H9 (cell line): ENCODE measurements at regions not wholly inside any gene's neighbourhood (a gene's known extent, or its start where the extent isn't known, plus 50 kb on each side); places are given as distances from the start of the nearest gene placed in this dataset.

Source experiments
- DNase-seq: peaks from one replicate; pipeline ENCODE4 v3.0.0-alpha.2; 2017
- H2AFZ ChIP-seq: one replicate; pipeline ENCODE4 v1.6.1; 2013; ENCODE audit warnings: mild to moderate bottlenecking, low read length, control low read depth, moderate library complexity
- H2AK5ac ChIP-seq: 2 replicates; pipeline ENCODE4 v1.6.1; 2013; ENCODE audit warnings: low read length, control low read depth, mixed read lengths; ENCODE audit not compliant: insufficient read length
- H2BK120ac ChIP-seq: one replicate; pipeline ENCODE4 v1.6.1; 2013; ENCODE audit warnings: low read depth, mild to moderate bottlenecking, low read length, control low read depth, inconsistent platforms; ENCODE audit not compliant: poor library complexity, severe bottlenecking
- H2BK12ac ChIP-seq: 2 replicates; pipeline ENCODE4 v1.6.1; 2013; ENCODE audit warnings: low read length, control low read depth, mixed read lengths, low read depth; ENCODE audit not compliant: insufficient read length
- H2BK15ac ChIP-seq: 2 replicates; pipeline ENCODE4 v1.6.1; 2013; ENCODE audit warnings: low read depth, low read length, control low read depth
- H2BK20ac ChIP-seq: one replicate; pipeline ENCODE4 v1.6.1; 2013; ENCODE audit warnings: low read depth, mild to moderate bottlenecking, low read length, control low read depth, inconsistent platforms; ENCODE audit not compliant: poor library complexity, severe bottlenecking
- H2BK5ac ChIP-seq: 2 replicates; pipeline ENCODE4 v1.6.1; 2013; ENCODE audit warnings: low read length, control low read depth, mixed read lengths; ENCODE audit not compliant: insufficient read length
- H3K14ac ChIP-seq: 2 replicates; pipeline ENCODE4 v1.6.1; 2013; ENCODE audit warnings: low read length, control low read depth; ENCODE audit not compliant: insufficient read depth
- H3K18ac ChIP-seq: 2 replicates; pipeline ENCODE4 v1.6.1; 2013; ENCODE audit warnings: low read depth, mild to moderate bottlenecking, mixed read lengths, low read length, control low read depth; ENCODE audit not compliant: insufficient read length
- H3K23ac ChIP-seq: 2 replicates; pipeline ENCODE4 v1.6.1; 2013; ENCODE audit warnings: low read length, control low read depth, mixed read lengths, low read depth; ENCODE audit not compliant: insufficient read length
- H3K23me2 ChIP-seq: 2 replicates; pipeline ENCODE4 v1.6.1; 2013; ENCODE audit warnings: low read depth, mild to moderate bottlenecking, mixed read lengths, low read length, control low read depth; ENCODE audit not compliant: insufficient read length, poor library complexity, severe bottlenecking
- H3K27ac ChIP-seq: 2 replicates; pipeline ENCODE4 v1.5.1; 2013; ENCODE audit warnings: low read length, control low read depth, mixed read lengths, low read depth; ENCODE audit not compliant: insufficient read length
- H3K27me3 ChIP-seq: 2 replicates; pipeline ENCODE4 v1.6.1; 2013; ENCODE audit warnings: low read length, control low read depth, inconsistent platforms; ENCODE audit not compliant: insufficient read depth
- H3K4ac ChIP-seq: 2 replicates; pipeline ENCODE4 v1.6.1; 2013; ENCODE audit warnings: low read depth, mild to moderate bottlenecking, control low read depth, inconsistent platforms, low read length, moderate library complexity
- H3K4me1 ChIP-seq: 2 replicates; pipeline ENCODE4 v1.6.1; 2013; ENCODE audit warnings: low read length, control low read depth, inconsistent platforms; ENCODE audit not compliant: insufficient read depth
- H3K4me2 ChIP-seq: 2 replicates; pipeline ENCODE4 v1.6.1; 2013; ENCODE audit warnings: low read length, control low read depth, mixed read lengths; ENCODE audit not compliant: insufficient read length, insufficient read depth
- H3K56ac ChIP-seq: 2 replicates; pipeline ENCODE4 v1.6.1; 2013; ENCODE audit warnings: low read depth, mild to moderate bottlenecking, mixed read lengths, low read length, control low read depth; ENCODE audit not compliant: insufficient read length
- H3K79me1 ChIP-seq: 2 replicates; pipeline ENCODE4 v1.6.1; 2013; ENCODE audit warnings: low read depth, mild to moderate bottlenecking, moderate library complexity, low read length, control low read depth, inconsistent platforms; ENCODE audit not compliant: insufficient read depth, poor library complexity, severe bottlenecking
- H3K79me2 ChIP-seq: 2 replicates; pipeline ENCODE4 v1.6.1; 2013; ENCODE audit warnings: low read length, control low read depth, inconsistent platforms; ENCODE audit not compliant: insufficient read depth
- H3K9ac ChIP-seq: 2 replicates; pipeline ENCODE4 v1.6.1; 2013; ENCODE audit warnings: low read length, control low read depth, mixed read lengths; ENCODE audit not compliant: insufficient read length; ENCODE audit errors: extremely low read depth
- H3K9me3 ChIP-seq: one replicate; pipeline ENCODE4 v1.6.1; 2013; ENCODE audit warnings: low read depth, low read length, inconsistent platforms; ENCODE audit not compliant: control insufficient read depth
- H3T11ph ChIP-seq: one replicate; pipeline ENCODE4 v1.6.1; 2013; ENCODE audit warnings: mild to moderate bottlenecking, low read length, control low read depth, inconsistent platforms
- H4K20me1 ChIP-seq: one replicate; pipeline ENCODE4 v1.6.1; 2013; ENCODE audit not compliant: control insufficient read depth, insufficient read length, insufficient read depth
- H4K5ac ChIP-seq: 2 replicates; pipeline ENCODE4 v1.6.1; 2013; ENCODE audit warnings: low read depth, mild to moderate bottlenecking, mixed read lengths, low read length, control low read depth; ENCODE audit not compliant: insufficient read length
- H4K8ac ChIP-seq: replicated peaks from 2 replicates; pipeline ENCODE4 v1.6.1; 2013; ENCODE audit warnings: low read length, control low read depth, mixed read lengths, low read depth; ENCODE audit not compliant: insufficient read length
- H4K91ac ChIP-seq: 2 replicates; pipeline ENCODE4 v1.6.1; 2013; ENCODE audit warnings: low read depth, mild to moderate bottlenecking, moderate library complexity, mixed read lengths, low read length, control low read depth; ENCODE audit not compliant: insufficient read length
- H3K27ac Mint-ChIP-seq, 3 experiments: 2 replicates in 2 of 3; 3 replicates in 1 of 3; pipeline ENCODE4 v1.8.0; 2020 to 2021; ENCODE audit warnings: mixed read lengths in 3 of 3, mild to moderate bottlenecking in 1 of 3, moderate library complexity in 1 of 3
- H3K27me3 Mint-ChIP-seq: 2 replicates; pipeline ENCODE4 v1.8.0; 2021; ENCODE audit warnings: low read depth, mild to moderate bottlenecking, moderate library complexity, mixed read lengths
- H3K36me3 Mint-ChIP-seq, 3 experiments: 2 replicates in 2 of 3; 3 replicates in 1 of 3; pipeline ENCODE4 v1.8.0; 2020 to 2021; ENCODE audit warnings: low read depth in 3 of 3, mixed read lengths in 3 of 3; ENCODE audit not compliant: insufficient read depth in 1 of 3
- H3K4me1 Mint-ChIP-seq, 2 experiments: 2 replicates each; pipeline ENCODE4 v1.8.0; 2020; ENCODE audit warnings: mixed read lengths in 2 of 2
- H3K4me3 Mint-ChIP-seq, 2 experiments: 2 replicates in 1 of 2; 3 replicates in 1 of 2; pipeline ENCODE4 v1.8.0; 2020 to 2021; ENCODE audit warnings: mild to moderate bottlenecking in 2 of 2, mixed read lengths in 2 of 2, moderate library complexity in 1 of 2
- H3K9me3 Mint-ChIP-seq, 2 experiments: 2 replicates in 1 of 2; 3 replicates in 1 of 2; pipeline ENCODE4 v1.8.0; 2020; ENCODE audit warnings: mild to moderate bottlenecking in 2 of 2, mixed read lengths in 2 of 2, moderate library complexity in 1 of 2
- CTCF ChIP-seq: fragments of 200-600 bp; sonication (generic); conservative IDR thresholded peaks from 3 replicates; pipeline ENCODE4 v1.8.0; 2021; ENCODE audit warnings: antibody characterized with exemption, mild to moderate bottlenecking
- WGBS: extraction: QIAGEN DNeasy Blood & Tissue Kit; methylation state at CpG from one replicate; pipeline ENCODE4 v1.1.7; 2013; ENCODE audit warnings: missing lambda C conversion rate, low lambda C conversion rate, mixed read lengths; ENCODE audit not compliant: insufficient read length; ENCODE audit errors: extremely low coverage; 5-methylcytosine and 5-hydroxymethylcytosine counted together

GRCh38 chr3:6177417-6177816 lies 683.5 kb upstream of the GRM7 start:
- H3K36me3 Mint-ChIP-seq: no peaks in the 10 kb centered on the region
- no peaks in the 10 kb centered on the region for H3K27me3 Mint-ChIP-seq
- H3K9me3 Mint-ChIP-seq: peaks cover 0 to 2% of the 10 kb centered on the region in 2 experiments; a peak in 2 of 5 replicates

More at GRCh38 chr3:6177417-6177816, 683.5 kb upstream of the GRM7 start:
- Histone ChIP-seq H3K4me2 (no peak overlapping the region), H2AFZ (no peak overlapping the region), H3K79me2 (no peaks in the 10 kb centered on the region), H2BK20ac (no peak overlapping the region), H3K27me3 (no peaks in the 10 kb centered on the region), H3K23ac (no peak overlapping the region), H2BK5ac (no peak overlapping the region), H3T11ph (no peak overlapping the region), H3K27ac (no peak overlapping the region), H3K23me2 (no peaks in the 10 kb centered on the region), H4K8ac (no peak overlapping the region), H3K18ac (no peak overlapping the region), H3K9me3 (no peaks in the 10 kb centered on the region), H3K4ac (no peak overlapping the region), H4K5ac (no peak overlapping the region), H3K9ac (no peak overlapping the region), H4K20me1 (no peaks in the 10 kb centered on the region), H4K91ac (no peak overlapping the region), H2AK5ac (no peak overlapping the region), H3K56ac (no peak overlapping the region), H3K14ac (no peak overlapping the region), H3K79me1 (no peaks in the 10 kb centered on the region), H3K4me1 (no peaks in the 10 kb centered on the region; the same call in 1 of the 2 replicates), H2BK15ac (no peak overlapping the region), H2BK12ac (no peak overlapping the region), H2BK120ac (no peak overlapping the region)
- Mint-ChIP-seq H3K4me1 (peaks cover 6 to 16% of the 10 kb centered on the region in 2 experiments), H3K27ac (no peak overlapping the region), H3K4me3 (no peak overlapping the region)
- WGBS: no CpG with 5 or more reads among the region's 1 CpG
- no peak for DNase-seq
- no peak for TF ChIP-seq CTCF
